HG03066 (cell line): ENCODE measurements at regions not wholly inside any gene's neighbourhood (a gene's known extent, or its start where the extent isn't known, plus 50 kb on each side); places are given as distances from the start of the nearest gene placed in this dataset.

Source experiments
- ATAC-seq: cut with Tn5 transposase; IDR thresholded peaks from one replicate; pipeline ENCODE4 v1.9.1; 2021; ENCODE audit warnings: low read depth; ENCODE audit not compliant: unreplicated experiment

DNA sequence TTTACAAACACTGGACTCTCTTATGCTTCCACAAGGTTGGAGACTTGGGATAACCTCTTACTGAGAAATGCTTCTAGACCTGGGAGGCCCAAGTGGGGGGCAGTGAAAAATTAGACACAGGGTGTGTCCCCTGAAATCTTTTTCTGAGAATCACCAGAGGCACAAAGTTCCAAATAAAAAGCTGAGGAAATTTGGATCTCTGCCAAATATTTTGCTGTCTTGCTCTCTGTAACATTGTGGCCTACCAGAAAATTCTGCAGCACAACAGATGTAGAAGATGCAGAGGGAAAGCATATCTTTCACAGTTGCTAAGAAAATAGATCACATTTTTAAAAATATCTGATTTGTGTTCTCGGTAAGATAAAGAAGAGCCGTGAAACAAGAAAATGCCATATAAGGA, 849.4 kb downstream of the CCSER2 start:
- ATAC-seq: no peak

GRCh38 chr10:85187047-85187446, 858.7 kb downstream of the CCSER2 start:
- ATAC-seq: no peak

DNA sequence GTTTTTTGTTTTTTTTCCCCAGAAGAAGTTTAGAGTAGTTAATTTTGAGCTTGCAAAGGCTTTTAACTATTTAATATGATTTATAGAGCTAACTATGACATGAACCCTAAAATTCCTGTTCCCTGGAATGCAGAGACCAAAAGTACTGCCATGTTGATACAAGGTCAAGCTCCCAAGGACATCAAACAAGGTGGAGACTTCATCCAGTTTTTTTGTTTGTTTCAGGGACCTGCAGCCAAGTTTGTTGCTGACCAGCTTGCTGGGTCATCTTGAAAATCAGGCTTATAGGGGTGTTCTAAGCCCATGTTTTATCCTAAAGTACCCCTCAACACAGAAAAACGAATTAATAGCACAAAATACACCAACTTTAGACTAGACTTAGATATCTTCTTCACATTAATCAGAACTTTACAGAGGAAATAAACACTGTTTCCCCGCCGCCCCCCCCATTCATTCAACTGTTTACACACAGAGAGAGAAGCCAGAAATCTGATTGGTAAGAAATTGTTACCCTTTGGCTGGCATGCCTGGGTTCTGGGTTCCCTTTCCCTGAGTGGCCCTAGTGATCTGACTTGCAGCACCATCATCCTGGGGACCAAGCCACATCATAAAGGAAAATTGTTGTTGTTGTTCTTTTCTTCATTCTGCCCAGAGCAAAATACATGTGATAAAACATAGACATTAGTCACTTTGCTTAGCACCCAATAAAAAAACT, 860.5 kb downstream of the CCSER2 start:
- no peak for ATAC-seq

- no peak for ATAC-seq
Measured at GRCh38 chr10:85193796-85194195, 865.4 kb downstream of the CCSER2 start.

DNA sequence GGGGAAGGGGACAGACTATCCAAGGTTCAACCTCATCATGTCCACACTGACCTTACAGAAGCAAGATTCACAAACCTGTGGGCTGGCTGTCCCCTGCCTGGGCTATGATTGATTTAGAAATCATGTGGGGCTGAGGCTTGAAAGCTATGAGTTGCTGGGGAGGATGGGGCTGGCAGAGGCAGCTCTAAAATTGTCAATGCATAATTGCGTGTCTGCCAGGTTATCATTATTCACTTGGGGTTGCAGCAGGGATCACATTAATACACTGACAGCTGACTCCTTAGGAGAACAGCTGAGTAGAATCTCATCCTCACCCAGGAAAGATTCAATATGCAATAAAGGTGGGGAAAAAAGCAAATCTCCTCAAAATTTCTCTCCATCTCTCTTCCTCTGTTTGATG, 866.3 kb downstream of the CCSER2 start:
- ATAC-seq: no peak

DNA sequence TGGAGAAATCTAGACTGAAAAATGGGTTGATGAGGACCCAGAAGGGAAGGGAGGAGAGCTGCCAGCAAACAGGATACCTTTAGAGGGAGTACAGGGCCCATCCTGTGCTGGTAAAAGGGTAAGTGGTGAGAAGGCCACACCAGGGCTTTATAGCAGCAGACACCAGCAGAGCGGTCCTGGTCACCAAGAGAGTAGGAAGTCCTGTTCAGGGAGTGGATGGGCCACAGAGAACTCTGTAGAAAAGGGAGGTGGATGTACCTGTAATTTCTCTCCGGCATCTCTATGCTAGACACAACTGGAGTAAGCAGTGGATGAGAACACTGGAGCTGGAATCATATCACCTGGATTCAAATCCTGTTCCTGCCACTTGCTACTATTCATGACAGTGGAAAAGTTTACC, 867.2 kb downstream of the CCSER2 start:
- no peak for ATAC-seq

GRCh38 chr10:85204814-85205213, 876.4 kb downstream of the CCSER2 start:
- no peak for ATAC-seq

DNA sequence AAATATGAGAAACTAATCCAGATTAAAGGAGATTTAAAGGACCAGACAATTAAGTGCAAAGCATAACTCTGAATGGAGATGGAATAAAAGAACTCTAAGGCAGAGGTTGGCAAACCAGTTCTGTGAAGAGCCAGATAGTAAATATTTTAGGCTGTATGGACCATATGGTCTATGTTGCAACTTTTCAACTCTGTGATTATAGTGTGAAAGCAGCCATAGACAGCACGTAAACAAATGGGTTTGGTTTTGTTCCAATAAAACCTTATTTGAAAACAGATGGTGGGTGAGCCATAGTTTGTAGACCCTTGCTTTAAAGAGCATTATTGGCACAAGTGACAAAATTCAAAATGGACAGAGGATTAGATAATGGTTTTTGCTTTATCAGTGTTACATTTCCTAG, 884.1 kb downstream of the CCSER2 start:
- no peak for ATAC-seq

GRCh38 chr10:85213493-85213892, 885.1 kb downstream of the CCSER2 start:
- ATAC-seq: no peak

DNA sequence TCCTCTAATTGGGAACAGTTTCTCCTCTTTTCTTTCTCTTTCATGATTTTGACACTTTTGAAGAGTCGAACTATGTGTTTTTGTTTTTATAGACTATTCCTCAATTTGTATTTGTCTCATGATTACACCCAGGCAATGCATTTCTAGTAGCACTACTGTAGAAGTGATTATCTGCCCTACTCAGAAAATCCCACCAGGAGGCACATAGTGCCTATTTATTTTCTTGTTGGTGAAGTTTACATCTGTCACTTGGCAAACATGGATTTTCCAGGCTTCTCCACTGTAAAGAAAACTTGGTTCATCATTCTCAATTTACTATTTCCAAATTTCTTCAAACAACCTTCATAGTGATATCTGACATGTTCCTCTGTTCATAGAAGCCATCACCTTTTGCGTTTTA, 893.9 kb downstream of the CCSER2 start:
- ATAC-seq: no peak

- ATAC-seq: no peak
Measured at GRCh38 chr10:85224366-85224940, 896.1 kb downstream of the CCSER2 start.

DNA sequence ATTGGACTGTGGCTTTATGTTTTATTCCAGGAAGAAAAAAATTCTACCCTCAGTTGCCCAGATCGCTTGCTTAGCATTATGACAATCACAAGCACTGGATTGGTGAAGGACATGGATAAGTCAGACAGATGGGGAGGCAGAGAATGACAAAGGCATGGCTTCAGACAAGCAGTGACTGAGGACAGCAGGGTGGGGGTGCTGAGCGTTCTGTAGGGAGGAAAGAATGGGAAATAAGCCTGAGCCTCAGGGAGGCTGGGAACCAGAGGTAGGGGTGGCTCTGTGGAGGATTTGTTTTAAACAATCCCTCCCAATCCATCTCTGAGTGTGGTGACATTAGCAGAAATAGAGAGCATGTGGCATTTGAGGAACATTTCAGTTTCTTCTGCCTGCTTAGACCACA, 896.9 kb downstream of the CCSER2 start:
- ATAC-seq: no peak

DNA sequence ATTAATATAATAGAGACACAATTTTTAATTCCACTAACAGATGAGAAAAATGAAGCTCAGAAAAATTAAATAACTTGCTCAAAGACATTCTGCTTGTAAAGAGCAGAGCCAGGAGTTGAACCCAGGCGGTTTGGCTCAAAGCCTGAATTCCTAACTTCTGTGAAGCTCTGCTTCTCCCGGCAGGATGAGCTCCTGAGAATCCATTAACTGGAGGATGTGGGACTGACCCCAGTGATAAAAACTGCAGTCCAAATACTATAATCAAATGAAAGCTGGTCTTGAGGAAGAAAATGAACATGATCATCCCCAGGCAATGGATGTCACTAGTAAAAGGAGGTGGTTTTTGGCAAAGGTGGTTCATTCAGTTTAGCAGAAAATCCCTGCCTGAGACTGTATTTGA, 898.2 kb downstream of the CCSER2 start:
- ATAC-seq: no peak

GRCh38 chr10:85228726-85229125, 900.3 kb downstream of the CCSER2 start:
- ATAC-seq: no peak

GRCh38 chr10:85231534-85232270, 903.3 kb downstream of the CCSER2 start:
- ATAC-seq: no peak

DNA sequence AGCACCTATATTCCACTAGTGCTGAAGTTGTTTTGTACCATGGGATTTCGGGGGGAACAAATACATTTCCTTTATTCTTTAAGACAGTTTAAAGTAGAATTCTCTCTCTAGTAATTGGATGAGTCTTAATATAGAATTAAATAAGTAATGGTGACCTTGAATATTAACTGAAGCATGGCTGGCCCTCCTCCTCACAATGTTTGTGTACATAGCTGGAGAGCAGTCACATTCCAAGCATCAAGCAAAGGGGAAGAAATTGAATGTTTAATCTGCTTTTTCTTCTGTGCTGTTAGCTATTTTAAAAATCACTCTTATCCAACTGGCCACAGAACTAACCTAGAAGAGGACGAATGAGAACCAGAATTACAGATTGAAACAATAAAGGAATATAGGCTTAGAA, 906.9 kb downstream of the CCSER2 start:
- no peak for ATAC-seq

GRCh38 chr10:85238676-85239075, 910.3 kb downstream of the CCSER2 start:
- no peak for ATAC-seq

DNA sequence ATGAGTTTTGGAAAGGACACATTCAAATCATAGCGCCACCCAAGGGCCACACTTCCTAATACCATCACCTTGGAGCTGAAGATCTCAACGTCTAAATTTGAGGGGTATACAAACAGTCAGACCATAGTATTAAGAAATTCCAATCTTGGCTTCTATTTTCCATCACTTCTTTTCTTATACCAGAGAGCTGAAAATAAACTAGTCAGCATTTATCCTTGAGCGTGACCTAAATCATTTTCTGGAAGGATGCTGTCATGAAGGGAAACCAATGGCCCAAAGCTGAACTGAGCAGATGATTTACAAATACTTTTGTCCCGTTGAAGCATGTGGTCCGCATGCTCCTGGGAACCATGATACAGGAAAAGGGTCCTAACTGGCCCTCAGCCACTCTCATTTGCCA, 921.9 kb downstream of the CCSER2 start:
- ATAC-seq: no peak

DNA sequence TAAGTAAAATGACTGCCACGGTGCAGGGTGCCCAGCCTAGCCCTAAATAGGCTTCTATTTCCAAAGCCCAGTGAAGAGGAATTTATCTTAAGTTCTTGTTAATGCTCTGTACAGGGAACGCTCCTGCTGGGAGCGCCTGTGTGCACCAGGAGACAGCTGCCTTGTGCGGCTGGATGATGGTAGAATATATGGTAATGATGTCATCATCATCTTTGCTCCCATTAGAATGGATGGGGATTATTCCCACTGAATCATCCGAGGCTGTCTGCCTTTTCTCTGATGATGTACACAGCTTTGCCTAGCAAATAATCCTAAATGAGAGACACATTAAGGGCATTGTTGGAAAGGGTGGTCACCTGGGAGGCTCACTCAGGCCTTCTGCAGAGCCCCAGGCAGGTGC, 928.1 kb downstream of the CCSER2 start:
- no peak for ATAC-seq

GRCh38 chr10:85259908-85260307, 931.5 kb downstream of the CCSER2 start:
- ATAC-seq: no peak

- ATAC-seq: no peak
Measured at GRCh38 chr10:85262992-85263391, 934.6 kb downstream of the CCSER2 start.

GRCh38 chr10:85265121-85265520, 936.7 kb downstream of the CCSER2 start:
- ATAC-seq: no peak
